ENCODE measurements at regions not wholly inside any gene's neighbourhood (a gene's known extent, or its start where the extent isn't known, plus 50 kb on each side); places are given as distances from the start of the nearest gene placed in this dataset.
A peak's percentile ranks its signal among the peaks of the same experiment; 100 is the strongest.
"Not testable (repeated sequence)": the region's sequence is repeated elsewhere in the genome, so short reads cannot be mapped to it uniquely, and the experiment has no call there.

GRCh38 chr14:106174206-106174605, 647.8 kb downstream of the TMEM121 start:
- H3K36me3 ChIP-seq, result no peaks in the 10 kb centered on the region
- peaks cover 2% of the 10 kb centered on the region for H3K27me3 ChIP-seq (ENCODE audit: insufficient read depth, low read depth, severe bottlenecking)
- no peak overlapping the region for H3K4me3 ChIP-seq (ENCODE audit: low read depth, low read length)
- H3K27ac ChIP-seq, result no peak overlapping the region
- H3K9me3 ChIP-seq (ENCODE audit: severe bottlenecking), result no peaks in the 10 kb centered on the region
- DNase-seq, result no peak
- TF ChIP-seq CTCF (IDR thresholded peaks at IDR 0.05; ENCODE audit: low read depth, low read length), result no peak

GRCh38 chr14:106177266-106178246, 651.2 kb downstream of the TMEM121 start:
- H3K36me3 ChIP-seq; H3K4me3 ChIP-seq (ENCODE audit: low read depth, low read length); DNase-seq; H3K27me3 ChIP-seq (ENCODE audit: insufficient read depth, low read depth, severe bottlenecking); H3K9me3 ChIP-seq (ENCODE audit: severe bottlenecking); H3K27ac ChIP-seq: not testable (repeated sequence)

- no peak for TF ChIP-seq CTCF (IDR thresholded peaks at IDR 0.05; ENCODE audit: low read depth, low read length)
- H3K27ac ChIP-seq, result no peak overlapping the region
- no peaks in the 10 kb centered on the region for H3K36me3 ChIP-seq
- DNase-seq, result no peak
- H3K9me3 ChIP-seq (ENCODE audit: severe bottlenecking), result no peaks in the 10 kb centered on the region
- H3K27me3 ChIP-seq (ENCODE audit: insufficient read depth, low read depth, severe bottlenecking), result peaks cover 6% of the 10 kb centered on the region
- H3K4me3 ChIP-seq (ENCODE audit: low read depth, low read length), result no peak overlapping the region
Measured at GRCh38 chr14:106179761-106180160, 653.4 kb downstream of the TMEM121 start.

- not testable (repeated sequence) for H3K27me3 ChIP-seq (ENCODE audit: insufficient read depth, low read depth, severe bottlenecking); H3K9me3 ChIP-seq (ENCODE audit: severe bottlenecking); H3K36me3 ChIP-seq; H3K4me3 ChIP-seq (ENCODE audit: low read depth, low read length); H3K27ac ChIP-seq; DNase-seq
Measured at GRCh38 chr14:106184771-106185170, 658.4 kb downstream of the TMEM121 start.

GRCh38 chr14:106185174-106185836, 658.9 kb downstream of the TMEM121 start:
- H3K27ac ChIP-seq; H3K9me3 ChIP-seq (ENCODE audit: severe bottlenecking); H3K4me3 ChIP-seq (ENCODE audit: low read depth, low read length): not testable (repeated sequence)

GRCh38 chr14:106185837-106186233, 659.5 kb downstream of the TMEM121 start:
- Histone ChIP-seq H3K27ac (no peak overlapping the region), H3K36me3 (no peaks in the 10 kb centered on the region), H3K27me3 (ENCODE audit: insufficient read depth, low read depth, severe bottlenecking) (no peaks in the 10 kb centered on the region), H3K4me3 (ENCODE audit: low read depth, low read length) (no peak overlapping the region), H3K9me3 (ENCODE audit: severe bottlenecking) (no peaks in the 10 kb centered on the region)
- 0 out of 2 replicates have a peak, but pooled peaks have one; percentile 34 for TF ChIP-seq CTCF (IDR thresholded peaks at IDR 0.05; ENCODE audit: low read depth, low read length)
- peak; percentile 11 for DNase-seq

More at GRCh38 chr14:106185174-106185836, 658.9 kb downstream of the TMEM121 start:
- not testable (repeated sequence) for H3K36me3 ChIP-seq; DNase-seq; H3K27me3 ChIP-seq (ENCODE audit: insufficient read depth, low read depth, severe bottlenecking)

- no peak for DNase-seq
- Histone ChIP-seq H3K4me3 (ENCODE audit: low read depth, low read length) (no peak overlapping the region), H3K27ac (no peak overlapping the region), H3K36me3 (no peaks in the 10 kb centered on the region), H3K9me3 (ENCODE audit: severe bottlenecking) (no peaks in the 10 kb centered on the region), H3K27me3 (ENCODE audit: insufficient read depth, low read depth, severe bottlenecking) (no peaks in the 10 kb centered on the region)
- TF ChIP-seq CTCF (IDR thresholded peaks at IDR 0.05; ENCODE audit: low read depth, low read length), result no peak
Measured at GRCh38 chr14:106187216-106187615, 660.8 kb downstream of the TMEM121 start.

- H3K36me3 ChIP-seq; H3K9me3 ChIP-seq (ENCODE audit: severe bottlenecking); H3K27me3 ChIP-seq (ENCODE audit: insufficient read depth, low read depth, severe bottlenecking); DNase-seq; H3K27ac ChIP-seq; H3K4me3 ChIP-seq (ENCODE audit: low read depth, low read length): not testable (repeated sequence)
Measured at GRCh38 chr14:106192701-106193100, 666.3 kb downstream of the TMEM121 start.
